Ovary (tissue), 3 donors: ENCODE measurements at regions not wholly inside any gene's neighbourhood (a gene's known extent, or its start where the extent isn't known, plus 50 kb on each side); places are given as distances from the start of the nearest gene placed in this dataset.

Source experiments
- EP300 ChIP-seq: sonication (generic); formaldehyde crosslinking; IDR thresholded peaks from one replicate; pipeline ENCODE4 v1.6.1; 2017; ENCODE audit warnings: antibody characterized with exemption
- POLR2A ChIP-seq: fragments of 450-650 bp; IDR thresholded peaks from one replicate; pipeline ENCODE4 v1.6.1; 2017; ENCODE audit warnings: antibody characterized with exemption, mild to moderate bottlenecking, moderate library complexity
- TF ChIP-seq, protein P1 (sequence below), 3 donors: fragments of 450-650 bp in 2 of 3; fragments of 200-600 bp in 1 of 3; IDR thresholded peaks; one replicate each; pipeline versions ENCODE4 v1.5.1 to v1.8.0; 2016 to 2022; ENCODE audit warnings: antibody characterized with exemption in 3 of 3, mild to moderate bottlenecking in 1 of 3
- donor health status: DM: no; HTN: no; CAD: no.

DNA sequence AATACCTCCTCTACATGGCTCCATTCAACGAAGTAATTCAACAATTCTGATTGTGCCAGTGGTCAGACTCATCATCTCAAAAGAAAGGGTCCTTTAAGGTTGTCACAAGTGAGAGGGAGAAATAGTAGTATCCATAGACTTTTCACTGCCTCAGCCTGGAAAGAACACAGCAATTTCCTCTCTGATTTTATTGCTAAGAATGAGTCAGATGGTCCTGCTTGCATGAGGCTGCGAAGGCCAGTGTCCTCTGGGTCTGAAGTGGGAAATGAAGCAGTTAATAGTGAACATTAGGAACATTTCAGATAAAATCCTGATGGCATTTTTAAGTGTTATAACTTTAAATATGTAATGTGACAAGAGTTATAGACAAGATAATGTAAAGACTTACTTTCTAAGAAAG is 979.0 kb downstream of the EFNA5 start:
- TF ChIP-seq, protein P1, sequence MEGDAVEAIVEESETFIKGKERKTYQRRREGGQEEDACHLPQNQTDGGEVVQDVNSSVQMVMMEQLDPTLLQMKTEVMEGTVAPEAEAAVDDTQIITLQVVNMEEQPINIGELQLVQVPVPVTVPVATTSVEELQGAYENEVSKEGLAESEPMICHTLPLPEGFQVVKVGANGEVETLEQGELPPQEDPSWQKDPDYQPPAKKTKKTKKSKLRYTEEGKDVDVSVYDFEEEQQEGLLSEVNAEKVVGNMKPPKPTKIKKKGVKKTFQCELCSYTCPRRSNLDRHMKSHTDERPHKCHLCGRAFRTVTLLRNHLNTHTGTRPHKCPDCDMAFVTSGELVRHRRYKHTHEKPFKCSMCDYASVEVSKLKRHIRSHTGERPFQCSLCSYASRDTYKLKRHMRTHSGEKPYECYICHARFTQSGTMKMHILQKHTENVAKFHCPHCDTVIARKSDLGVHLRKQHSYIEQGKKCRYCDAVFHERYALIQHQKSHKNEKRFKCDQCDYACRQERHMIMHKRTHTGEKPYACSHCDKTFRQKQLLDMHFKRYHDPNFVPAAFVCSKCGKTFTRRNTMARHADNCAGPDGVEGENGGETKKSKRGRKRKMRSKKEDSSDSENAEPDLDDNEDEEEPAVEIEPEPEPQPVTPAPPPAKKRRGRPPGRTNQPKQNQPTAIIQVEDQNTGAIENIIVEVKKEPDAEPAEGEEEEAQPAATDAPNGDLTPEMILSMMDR (IDR thresholded peaks at IDR 0.05), result no peak
- TF ChIP-seq POLR2A (no peak), EP300 (no peak)
